Skeletal muscle satellite cell (primary cell): ENCODE measurements at regions not wholly inside any gene's neighbourhood (a gene's known extent, or its start where the extent isn't known, plus 50 kb on each side); places are given as distances from the start of the nearest gene placed in this dataset.
A peak's percentile ranks its signal among the peaks of the same experiment; 100 is the strongest.

Source experiments
- H3K27me3 ChIP-seq: 2 replicates; pipeline ENCODE4 v1.7.0; 2013; ENCODE audit warnings: low read length; ENCODE audit not compliant: control insufficient read depth, insufficient read depth
- H3K36me3 ChIP-seq: 2 replicates; pipeline ENCODE4 v1.7.0; 2013; ENCODE audit warnings: mild to moderate bottlenecking, control low read depth, low read length; ENCODE audit not compliant: insufficient read depth
- H3K4me1 ChIP-seq: 2 replicates; pipeline ENCODE4 v1.7.0; 2013; ENCODE audit warnings: low read length; ENCODE audit not compliant: control insufficient read depth, insufficient read depth
- H3K4me2 ChIP-seq: 2 replicates; pipeline ENCODE4 v1.7.0; 2013; ENCODE audit warnings: mild to moderate bottlenecking, low read length
- H3K4me3 ChIP-seq: 2 replicates; pipeline ENCODE4 v1.7.0; 2013; ENCODE audit warnings: low read length
- H3K9ac ChIP-seq: 2 replicates; pipeline ENCODE4 v1.7.0; 2013; ENCODE audit warnings: mild to moderate bottlenecking, low read depth, low read length, moderate library complexity
- H3K9me3 ChIP-seq: replicated peaks from 2 replicates; pipeline ENCODE4 v1.7.0; 2013; ENCODE audit warnings: mild to moderate bottlenecking, control low read depth, low read length

DNA sequence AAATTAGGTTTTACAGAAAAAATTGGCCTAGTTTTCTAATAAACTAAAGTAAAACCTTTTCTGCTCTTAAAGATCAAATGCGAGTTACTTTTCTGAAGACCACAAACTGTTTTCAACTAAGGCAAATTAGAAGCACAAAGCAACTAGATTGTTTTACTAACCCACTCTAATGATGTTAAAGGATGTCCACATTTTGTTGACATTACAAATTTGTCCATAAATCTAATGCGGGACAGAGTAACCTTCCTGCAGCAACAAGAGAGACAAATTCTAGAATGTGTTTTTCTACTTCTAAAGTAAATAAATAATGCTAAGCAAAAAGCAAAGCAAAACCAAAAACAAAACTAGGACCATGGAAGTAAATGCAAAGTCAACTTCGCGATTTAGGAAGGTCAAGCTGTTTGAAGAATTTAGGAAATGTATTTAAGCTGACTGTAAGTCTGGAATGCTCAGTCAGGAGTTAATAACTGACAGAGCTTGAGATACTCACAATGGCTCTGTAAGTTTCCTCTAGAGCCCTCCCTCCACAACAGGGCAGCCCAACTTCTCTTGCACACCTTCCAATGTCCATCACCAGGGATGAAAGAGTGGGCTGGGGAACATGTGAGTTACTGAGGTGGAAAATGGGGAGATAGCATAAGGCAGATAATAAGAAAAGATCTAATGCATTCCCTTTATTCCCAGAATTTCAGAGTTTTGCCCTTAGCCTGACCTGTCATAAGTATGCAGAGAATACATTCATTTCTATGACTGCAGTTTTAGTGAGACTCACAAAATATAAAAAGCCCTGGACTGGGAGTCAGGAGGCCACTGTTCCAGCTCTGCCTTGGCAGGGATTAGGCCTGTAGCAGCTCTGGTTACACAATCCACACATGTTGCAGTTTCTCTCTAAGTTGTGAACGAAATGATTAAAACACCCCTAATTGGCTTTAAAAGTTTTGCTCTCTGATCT is 158.8 kb downstream of the FOXA2 start:
- no peak overlapping the region for H3K4me3 ChIP-seq
- no peak overlapping the region for H3K9ac ChIP-seq
- no peaks in the 10 kb centered on the region for H3K9me3 ChIP-seq
- H3K36me3 ChIP-seq: no peaks in the 10 kb centered on the region
- no peak overlapping the region for H3K4me2 ChIP-seq
- peaks cover 7% of the 10 kb centered on the region for H3K4me1 ChIP-seq
- peaks cover 5% of the 10 kb centered on the region for H3K27me3 ChIP-seq

DNA sequence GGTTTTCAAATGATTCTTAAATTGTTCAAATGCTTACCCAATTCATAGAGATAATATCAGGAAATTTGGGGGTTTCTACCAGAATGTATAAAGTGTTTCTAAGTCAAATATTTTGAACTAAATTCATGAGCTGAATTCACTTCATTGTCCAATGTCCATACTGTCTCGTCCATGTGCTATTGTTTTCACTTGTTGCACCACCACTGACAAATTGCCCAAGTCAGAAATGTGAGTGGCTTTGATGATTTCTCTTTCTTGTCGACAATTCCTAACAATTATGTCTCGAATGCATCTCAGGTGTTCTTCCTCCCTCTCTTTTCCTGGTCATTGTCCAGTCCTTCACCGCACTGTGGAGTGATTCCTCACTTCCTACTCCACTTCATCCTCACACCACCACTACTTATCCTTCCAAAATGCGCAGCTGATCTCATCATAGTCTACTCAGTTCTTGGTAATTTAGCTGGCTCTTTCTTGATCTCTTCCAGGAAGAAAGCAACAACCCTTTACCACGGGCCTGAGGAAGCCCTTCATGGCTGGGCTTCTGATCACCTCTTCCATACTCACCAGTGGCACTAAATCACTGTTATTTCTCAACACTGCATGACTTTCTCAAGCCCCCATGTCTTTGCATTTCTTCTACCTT is 161.1 kb downstream of the FOXA2 start:
- Histone ChIP-seq H3K4me1 (no peaks in the 10 kb centered on the region), H3K27me3 (no peaks in the 10 kb centered on the region), H3K4me3 (no peak overlapping the region), H3K4me2 (no peak overlapping the region), H3K9me3 (no peaks in the 10 kb centered on the region), H3K36me3 (no peaks in the 10 kb centered on the region), H3K9ac (no peak overlapping the region)

DNA sequence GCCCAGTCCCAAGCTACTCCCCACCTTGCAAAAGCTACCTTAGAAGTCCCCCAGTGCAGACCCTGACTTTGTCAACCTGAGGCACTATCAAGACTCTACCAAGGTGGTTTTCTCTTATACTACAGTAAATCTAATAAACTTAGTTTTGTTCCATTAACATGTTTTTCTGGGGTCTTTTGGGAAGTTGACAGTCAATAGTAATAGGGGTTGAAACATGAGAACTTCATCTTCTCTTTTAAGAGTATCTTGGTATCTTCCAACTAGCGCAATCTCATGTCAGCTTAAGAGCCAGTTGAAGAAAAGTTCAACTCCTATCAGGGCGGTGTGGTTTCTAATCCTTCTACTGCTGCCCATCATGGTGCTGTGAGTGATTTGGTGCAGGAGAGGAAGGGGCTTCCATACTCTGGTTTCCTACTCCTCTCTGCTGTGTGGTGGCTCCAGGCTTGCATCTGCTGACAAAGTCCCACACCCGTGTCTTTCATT is 164.2 kb downstream of the FOXA2 start:
- Histone ChIP-seq H3K4me2 (no peak overlapping the region), H3K9ac (no peak overlapping the region), H3K9me3 (no peaks in the 10 kb centered on the region), H3K4me3 (no peak overlapping the region), H3K27me3 (no peaks in the 10 kb centered on the region), H3K36me3 (no peaks in the 10 kb centered on the region), H3K4me1 (no peaks in the 10 kb centered on the region)

DNA sequence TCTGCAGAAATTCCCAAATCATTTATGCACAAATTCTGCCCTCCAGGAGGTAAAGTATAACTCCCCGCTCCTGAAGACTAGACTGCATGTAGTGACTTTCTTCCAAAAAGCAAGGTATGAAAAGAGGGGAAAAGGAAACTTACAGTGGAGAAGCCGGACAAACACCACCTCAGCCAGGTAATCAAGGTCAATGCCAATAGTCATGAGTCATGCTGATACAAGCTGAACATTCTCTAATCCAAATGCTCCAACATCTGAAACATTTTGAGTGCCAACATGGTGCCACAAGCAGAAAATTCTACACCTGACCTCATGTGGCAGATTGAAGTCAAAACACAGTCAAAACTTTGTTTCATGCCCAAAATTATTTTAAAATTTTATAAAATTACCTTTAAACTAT is 165.6 kb downstream of the FOXA2 start:
- H3K4me2 ChIP-seq: no peak overlapping the region
- H3K9me3 ChIP-seq: no peaks in the 10 kb centered on the region
- no peak overlapping the region for H3K4me3 ChIP-seq
- no peaks in the 10 kb centered on the region for H3K36me3 ChIP-seq
- no peaks in the 10 kb centered on the region for H3K4me1 ChIP-seq
- no peak overlapping the region for H3K9ac ChIP-seq
- no peaks in the 10 kb centered on the region for H3K27me3 ChIP-seq

- peaks cover 11% of the 10 kb centered on the region for H3K4me1 ChIP-seq
- no peak overlapping the region for H3K9ac ChIP-seq
- no peak overlapping the region for H3K4me2 ChIP-seq
- no peak overlapping the region for H3K4me3 ChIP-seq
- no peaks in the 10 kb centered on the region for H3K9me3 ChIP-seq
- no peaks in the 10 kb centered on the region for H3K36me3 ChIP-seq
- H3K27me3 ChIP-seq: no peaks in the 10 kb centered on the region
Observed at GRCh38 chr20:22414305-22414742, 170.0 kb downstream of the FOXA2 start.

GRCh38 chr20:22412977-22413868 is 171.1 kb downstream of the FOXA2 start:
- H3K4me1 ChIP-seq: peaks cover 11% of the 10 kb centered on the region
- no peaks in the 10 kb centered on the region for H3K9me3 ChIP-seq
- no peak overlapping the region for H3K4me2 ChIP-seq
- no peaks in the 10 kb centered on the region for H3K27me3 ChIP-seq
- no peak overlapping the region for H3K9ac ChIP-seq
- no peak overlapping the region for H3K4me3 ChIP-seq
- no peaks in the 10 kb centered on the region for H3K36me3 ChIP-seq

DNA sequence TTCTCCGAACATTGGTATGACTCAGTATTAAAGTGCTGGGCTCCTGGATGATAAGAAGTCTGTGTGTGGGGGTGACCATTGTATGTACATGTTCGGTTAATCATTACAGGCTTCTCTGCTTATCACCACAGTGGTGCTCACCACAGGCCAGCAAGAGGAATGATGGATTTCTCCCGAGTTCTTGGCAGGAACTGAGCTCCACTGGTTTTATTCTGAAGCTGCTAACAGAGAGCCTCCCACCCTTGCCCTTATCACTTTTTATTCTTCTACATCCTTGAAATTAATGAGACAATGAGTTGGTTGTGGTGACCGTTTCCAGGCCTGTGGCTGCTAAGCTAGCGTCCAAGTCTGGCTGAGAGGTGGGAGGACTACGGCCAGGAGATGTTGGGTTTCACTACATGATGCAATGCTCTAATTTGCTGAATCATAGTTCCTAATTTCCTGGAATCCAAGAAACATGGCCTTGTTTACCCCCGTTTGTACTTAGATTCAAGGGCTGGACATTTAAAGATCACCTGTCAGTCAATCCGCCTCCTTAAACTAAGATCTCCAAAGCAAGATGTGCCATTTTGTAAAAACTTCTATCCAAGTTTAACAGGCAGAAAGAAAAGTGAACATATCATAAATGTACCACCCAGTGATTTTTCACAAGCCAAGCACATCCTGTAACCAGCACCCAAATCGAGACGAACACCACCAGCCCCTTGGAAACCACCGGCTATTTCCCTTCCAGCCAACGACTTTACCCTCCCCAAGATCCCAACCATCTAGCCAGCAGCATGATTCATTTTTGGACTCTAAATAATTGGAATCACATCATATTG is 172.5 kb downstream of the FOXA2 start:
- Histone ChIP-seq H3K4me3 (no peak overlapping the region), H3K27me3 (no peaks in the 10 kb centered on the region), H3K4me2 (peak overlapping the region; percentile 26), H3K4me1 (peaks cover 11% of the 10 kb centered on the region), H3K9me3 (no peaks in the 10 kb centered on the region), H3K9ac (no peak overlapping the region), H3K36me3 (no peaks in the 10 kb centered on the region)

GRCh38 chr20:22411286-22411626 is 173.1 kb downstream of the FOXA2 start:
- no peaks in the 10 kb centered on the region for H3K36me3 ChIP-seq
- H3K9ac ChIP-seq: no peak overlapping the region
- H3K4me3 ChIP-seq: no peak overlapping the region
- peaks cover 11% of the 10 kb centered on the region for H3K4me1 ChIP-seq
- no peak overlapping the region for H3K4me2 ChIP-seq
- no peaks in the 10 kb centered on the region for H3K27me3 ChIP-seq
- no peaks in the 10 kb centered on the region for H3K9me3 ChIP-seq

GRCh38 chr20:22410556-22411130 is 173.7 kb downstream of the FOXA2 start:
- H3K36me3 ChIP-seq: no peaks in the 10 kb centered on the region
- H3K4me2 ChIP-seq: no peak overlapping the region
- no peaks in the 10 kb centered on the region for H3K27me3 ChIP-seq
- no peak overlapping the region for H3K4me3 ChIP-seq
- H3K4me1 ChIP-seq: peaks cover 11% of the 10 kb centered on the region
- no peaks in the 10 kb centered on the region for H3K9me3 ChIP-seq
- no peak overlapping the region for H3K9ac ChIP-seq

DNA sequence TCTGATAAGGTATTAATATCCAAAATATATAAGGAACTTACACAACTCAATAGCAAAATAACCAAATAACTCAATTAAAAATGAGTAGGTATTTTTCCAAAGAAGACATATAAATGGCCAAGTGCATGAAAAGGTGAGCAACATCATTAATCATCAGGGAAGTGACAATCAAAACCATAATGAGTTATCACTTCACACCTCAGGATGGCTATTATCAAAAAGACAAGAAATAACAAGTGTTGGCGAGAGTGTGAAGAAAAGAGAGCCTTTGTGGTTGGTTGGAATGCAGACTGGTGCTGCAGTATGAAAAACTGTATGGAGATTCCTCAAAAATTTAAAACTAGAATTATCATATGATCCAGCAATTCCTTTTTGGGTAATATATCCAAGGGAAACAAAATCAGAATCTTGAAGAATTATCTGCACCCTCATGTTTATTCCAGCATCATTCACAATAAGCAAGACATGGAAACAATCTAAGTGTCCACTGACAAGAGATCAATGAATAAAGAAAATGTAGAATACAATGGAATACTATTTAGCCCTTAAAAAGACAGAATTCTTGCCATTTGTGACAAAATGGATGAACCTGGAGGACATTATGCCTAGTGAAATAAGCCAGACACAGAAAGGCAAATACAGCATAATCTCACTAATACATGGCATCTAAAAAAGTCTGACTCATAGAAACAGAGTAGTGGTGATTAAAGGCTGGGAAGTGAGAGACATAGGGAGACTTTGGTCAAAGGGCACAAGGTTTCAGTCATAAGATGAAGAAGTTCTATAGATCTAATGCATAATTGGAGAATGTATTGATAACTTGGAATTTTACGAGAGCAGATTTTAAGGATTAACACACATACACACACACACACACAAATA is 175.6 kb downstream of the FOXA2 start:
- Histone ChIP-seq H3K4me3 (no peak overlapping the region), H3K27me3 (no peaks in the 10 kb centered on the region), H3K4me2 (no peak overlapping the region), H3K9me3 (no peaks in the 10 kb centered on the region), H3K4me1 (peaks cover 18% of the 10 kb centered on the region), H3K36me3 (no peaks in the 10 kb centered on the region), H3K9ac (no peak overlapping the region)
